ENCODE measurements at regions not wholly inside any gene's neighbourhood (a gene's known extent, or its start where the extent isn't known, plus 50 kb on each side); places are given as distances from the start of the nearest gene placed in this dataset.
A peak's percentile ranks its signal among the peaks of the same experiment; 100 is the strongest.

DNA sequence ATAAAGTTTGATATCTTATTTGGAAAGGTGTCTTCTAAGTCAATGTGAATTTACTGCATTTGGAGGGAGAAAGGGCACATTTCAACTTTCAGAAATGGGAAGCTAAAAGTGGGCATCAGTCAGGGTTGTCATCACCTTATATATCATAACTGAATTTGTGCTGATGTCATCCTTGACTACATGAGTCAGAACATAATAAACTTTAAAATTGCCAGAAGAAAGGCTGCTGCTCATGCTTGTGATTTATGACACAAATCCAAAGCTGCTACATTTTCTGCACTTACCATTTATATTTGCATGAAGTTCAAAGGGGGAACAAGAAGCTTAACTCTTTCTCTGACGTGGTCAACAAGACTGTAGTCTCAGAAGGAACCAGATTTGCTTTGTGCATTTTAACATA lies 196.6 kb downstream of the UTP18 start (continued):
- TF ChIP-seq, protein P1, sequence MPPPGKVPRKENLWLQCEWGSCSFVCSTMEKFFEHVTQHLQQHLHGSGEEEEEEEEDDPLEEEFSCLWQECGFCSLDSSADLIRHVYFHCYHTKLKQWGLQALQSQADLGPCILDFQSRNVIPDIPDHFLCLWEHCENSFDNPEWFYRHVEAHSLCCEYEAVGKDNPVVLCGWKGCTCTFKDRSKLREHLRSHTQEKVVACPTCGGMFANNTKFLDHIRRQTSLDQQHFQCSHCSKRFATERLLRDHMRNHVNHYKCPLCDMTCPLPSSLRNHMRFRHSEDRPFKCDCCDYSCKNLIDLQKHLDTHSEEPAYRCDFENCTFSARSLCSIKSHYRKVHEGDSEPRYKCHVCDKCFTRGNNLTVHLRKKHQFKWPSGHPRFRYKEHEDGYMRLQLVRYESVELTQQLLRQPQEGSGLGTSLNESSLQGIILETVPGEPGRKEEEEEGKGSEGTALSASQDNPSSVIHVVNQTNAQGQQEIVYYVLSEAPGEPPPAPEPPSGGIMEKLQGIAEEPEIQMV (tag; conservative IDR thresholded peaks at IDR 0.05; ENCODE audit: low read depth) = no peak
- TF ChIP-seq MEIS2 (IDR thresholded peaks at IDR 0.05; ENCODE audit: partially characterized antibody) (peak; percentile 96), NR2C2 (CRISPR knock-in tag; IDR thresholded peaks at IDR 0.05) (no peak), NR2C2 (tag; IDR thresholded peaks at IDR 0.05) (peak; percentile 42; the same call in 1 of the 2 replicates), C11orf30 (IDR thresholded peaks at IDR 0.05; ENCODE audit: low read depth) (peak; percentile 52; the same call in 1 of the 2 replicates), POLR2B (IDR thresholded peaks at IDR 0.05; ENCODE audit: low read depth, partially characterized antibody) (no peak), NFE2 (IDR thresholded peaks at IDR 0.05; ENCODE audit: low read depth) (peak; percentile 80), TRIM28 (IDR thresholded peaks at IDR 0.05) (no peak), ARID1B (IDR thresholded peaks at IDR 0.05) (peak; percentile 17; the same call in 1 of the 2 replicates), GTF2E2 (tag; IDR thresholded peaks at IDR 0.05) (no peak), JUNB (CRISPR knock-in tag; conservative IDR thresholded peaks at IDR 0.05) (peak; percentile 80), BACH1 (tag; IDR thresholded peaks at IDR 0.05) (peak; percentile 86; the same call in 1 of the 2 replicates), ZNF124 (CRISPR knock-in tag; IDR thresholded peaks at IDR 0.05) (no peak), JUN (IDR thresholded peaks at IDR 0.05; ENCODE audit: borderline replicate concordance, low read depth, low read length) (peak; percentile 50; the same call in 1 of the 2 replicates), JUN (CRISPR knock-in tag; IDR thresholded peaks at IDR 0.05; ENCODE audit: borderline replicate concordance) (no peak), EP300 (IDR thresholded peaks at IDR 0.05; ENCODE audit: low read length) (0 out of 2 replicates have a peak, but pooled peaks have one; percentile 13)
- TF ChIP-seq, protein P2, sequence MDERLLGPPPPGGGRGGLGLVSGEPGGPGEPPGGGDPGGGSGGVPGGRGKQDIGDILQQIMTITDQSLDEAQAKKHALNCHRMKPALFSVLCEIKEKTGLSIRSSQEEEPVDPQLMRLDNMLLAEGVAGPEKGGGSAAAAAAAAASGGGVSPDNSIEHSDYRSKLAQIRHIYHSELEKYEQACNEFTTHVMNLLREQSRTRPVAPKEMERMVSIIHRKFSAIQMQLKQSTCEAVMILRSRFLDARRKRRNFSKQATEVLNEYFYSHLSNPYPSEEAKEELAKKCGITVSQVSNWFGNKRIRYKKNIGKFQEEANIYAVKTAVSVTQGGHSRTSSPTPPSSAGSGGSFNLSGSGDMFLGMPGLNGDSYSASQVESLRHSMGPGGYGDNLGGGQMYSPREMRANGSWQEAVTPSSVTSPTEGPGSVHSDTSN (CRISPR knock-in tag; IDR thresholded peaks at IDR 0.05; ENCODE audit: low read depth) = no peak
- TF ChIP-seq, protein P2 (tag; conservative IDR thresholded peaks at IDR 0.05; ENCODE audit: low read depth) = peak; percentile 99
- TF ChIP-seq, protein P3, sequence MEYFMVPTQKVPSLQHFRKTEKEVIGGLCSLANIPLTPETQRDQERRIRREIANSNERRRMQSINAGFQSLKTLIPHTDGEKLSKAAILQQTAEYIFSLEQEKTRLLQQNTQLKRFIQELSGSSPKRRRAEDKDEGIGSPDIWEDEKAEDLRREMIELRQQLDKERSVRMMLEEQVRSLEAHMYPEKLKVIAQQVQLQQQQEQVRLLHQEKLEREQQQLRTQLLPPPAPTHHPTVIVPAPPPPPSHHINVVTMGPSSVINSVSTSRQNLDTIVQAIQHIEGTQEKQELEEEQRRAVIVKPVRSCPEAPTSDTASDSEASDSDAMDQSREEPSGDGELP (CRISPR knock-in tag; IDR thresholded peaks at IDR 0.05; ENCODE audit: borderline replicate concordance) = no peak
- TF ChIP-seq, protein P4, sequence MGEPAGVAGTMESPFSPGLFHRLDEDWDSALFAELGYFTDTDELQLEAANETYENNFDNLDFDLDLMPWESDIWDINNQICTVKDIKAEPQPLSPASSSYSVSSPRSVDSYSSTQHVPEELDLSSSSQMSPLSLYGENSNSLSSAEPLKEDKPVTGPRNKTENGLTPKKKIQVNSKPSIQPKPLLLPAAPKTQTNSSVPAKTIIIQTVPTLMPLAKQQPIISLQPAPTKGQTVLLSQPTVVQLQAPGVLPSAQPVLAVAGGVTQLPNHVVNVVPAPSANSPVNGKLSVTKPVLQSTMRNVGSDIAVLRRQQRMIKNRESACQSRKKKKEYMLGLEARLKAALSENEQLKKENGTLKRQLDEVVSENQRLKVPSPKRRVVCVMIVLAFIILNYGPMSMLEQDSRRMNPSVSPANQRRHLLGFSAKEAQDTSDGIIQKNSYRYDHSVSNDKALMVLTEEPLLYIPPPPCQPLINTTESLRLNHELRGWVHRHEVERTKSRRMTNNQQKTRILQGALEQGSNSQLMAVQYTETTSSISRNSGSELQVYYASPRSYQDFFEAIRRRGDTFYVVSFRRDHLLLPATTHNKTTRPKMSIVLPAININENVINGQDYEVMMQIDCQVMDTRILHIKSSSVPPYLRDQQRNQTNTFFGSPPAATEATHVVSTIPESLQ (CRISPR knock-in tag; IDR thresholded peaks at IDR 0.05) = no peak
- TF ChIP-seq, protein P5, sequence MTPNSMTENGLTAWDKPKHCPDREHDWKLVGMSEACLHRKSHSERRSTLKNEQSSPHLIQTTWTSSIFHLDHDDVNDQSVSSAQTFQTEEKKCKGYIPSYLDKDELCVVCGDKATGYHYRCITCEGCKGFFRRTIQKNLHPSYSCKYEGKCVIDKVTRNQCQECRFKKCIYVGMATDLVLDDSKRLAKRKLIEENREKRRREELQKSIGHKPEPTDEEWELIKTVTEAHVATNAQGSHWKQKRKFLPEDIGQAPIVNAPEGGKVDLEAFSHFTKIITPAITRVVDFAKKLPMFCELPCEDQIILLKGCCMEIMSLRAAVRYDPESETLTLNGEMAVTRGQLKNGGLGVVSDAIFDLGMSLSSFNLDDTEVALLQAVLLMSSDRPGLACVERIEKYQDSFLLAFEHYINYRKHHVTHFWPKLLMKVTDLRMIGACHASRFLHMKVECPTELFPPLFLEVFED (CRISPR knock-in tag; conservative IDR thresholded peaks at IDR 0.05) = no peak
